ENCODE measurements at regions not wholly inside any gene's neighbourhood (a gene's known extent, or its start where the extent isn't known, plus 50 kb on each side); places are given as distances from the start of the nearest gene placed in this dataset.

DNA sequence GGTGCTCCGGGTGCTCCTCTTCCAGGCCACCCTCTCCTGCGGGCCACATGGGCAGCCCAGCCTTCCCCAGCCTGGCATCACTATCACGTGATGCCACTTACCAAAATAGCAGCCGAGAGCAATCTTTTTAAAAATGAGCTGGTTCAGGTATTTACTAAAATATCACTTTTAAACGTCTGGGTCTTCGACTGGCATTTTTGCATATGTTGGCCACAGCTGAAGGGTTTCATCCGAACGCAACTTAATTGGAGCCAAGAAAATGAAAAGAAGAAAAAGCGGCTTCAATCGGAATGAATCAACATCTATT, 94.6 kb upstream of the ANO1 start:
- H3K9me3 ChIP-seq (ENCODE audit: control insufficient read depth, insufficient read depth, low read depth, low read length): no peaks in the 10 kb centered on the region
- H4K20me1 ChIP-seq (ENCODE audit: control insufficient read depth, extremely low read depth, insufficient read depth, low read length): no peaks in the 10 kb centered on the region
- no peaks in the 10 kb centered on the region for H3K36me3 ChIP-seq (ENCODE audit: control insufficient read depth, insufficient read depth, low read length)
- no peak overlapping the region for H3K27ac ChIP-seq (ENCODE audit: insufficient read depth, low read length)
- H3K4me3 ChIP-seq (replicated peaks in 1 of 4; ENCODE audit: control extremely low read depth in 1 of 4, insufficient read depth in 1 of 4, low read depth in 3 of 4, low read length in 4 of 4): no peak overlapping the region
- peaks cover 2% of the 10 kb centered on the region for H3K4me1 ChIP-seq (ENCODE audit: control insufficient read depth, extremely low read depth, insufficient read depth, low read length)
- H3K79me2 ChIP-seq (ENCODE audit: control insufficient read depth, insufficient read depth, low read length): no peaks in the 10 kb centered on the region
- no peak overlapping the region for H2AFZ ChIP-seq (ENCODE audit: low read length)
- TF ChIP-seq EZH2 (IDR thresholded peaks at IDR 0.05; ENCODE audit: low read length, missing control alignments): no peak
- TF ChIP-seq, protein P1, sequence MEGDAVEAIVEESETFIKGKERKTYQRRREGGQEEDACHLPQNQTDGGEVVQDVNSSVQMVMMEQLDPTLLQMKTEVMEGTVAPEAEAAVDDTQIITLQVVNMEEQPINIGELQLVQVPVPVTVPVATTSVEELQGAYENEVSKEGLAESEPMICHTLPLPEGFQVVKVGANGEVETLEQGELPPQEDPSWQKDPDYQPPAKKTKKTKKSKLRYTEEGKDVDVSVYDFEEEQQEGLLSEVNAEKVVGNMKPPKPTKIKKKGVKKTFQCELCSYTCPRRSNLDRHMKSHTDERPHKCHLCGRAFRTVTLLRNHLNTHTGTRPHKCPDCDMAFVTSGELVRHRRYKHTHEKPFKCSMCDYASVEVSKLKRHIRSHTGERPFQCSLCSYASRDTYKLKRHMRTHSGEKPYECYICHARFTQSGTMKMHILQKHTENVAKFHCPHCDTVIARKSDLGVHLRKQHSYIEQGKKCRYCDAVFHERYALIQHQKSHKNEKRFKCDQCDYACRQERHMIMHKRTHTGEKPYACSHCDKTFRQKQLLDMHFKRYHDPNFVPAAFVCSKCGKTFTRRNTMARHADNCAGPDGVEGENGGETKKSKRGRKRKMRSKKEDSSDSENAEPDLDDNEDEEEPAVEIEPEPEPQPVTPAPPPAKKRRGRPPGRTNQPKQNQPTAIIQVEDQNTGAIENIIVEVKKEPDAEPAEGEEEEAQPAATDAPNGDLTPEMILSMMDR (conservative IDR thresholded peaks at IDR 0.05 in 1 of 2, IDR thresholded peaks at IDR 0.05 in 1 of 2; ENCODE audit: low read depth in 1 of 2, low read length in 2 of 2): no peak
- peaks cover 19% of the 10 kb centered on the region for H3K27me3 ChIP-seq (ENCODE audit: control insufficient read depth, insufficient read depth, low read length)
- H3K9ac ChIP-seq (ENCODE audit: insufficient read depth, low read length): no peak overlapping the region
- no peak overlapping the region for H3K4me2 ChIP-seq (ENCODE audit: extremely low read depth, insufficient read depth, low read length)
- no peak for DNase-seq (ENCODE audit: low read depth in 2 of 2)

DNA sequence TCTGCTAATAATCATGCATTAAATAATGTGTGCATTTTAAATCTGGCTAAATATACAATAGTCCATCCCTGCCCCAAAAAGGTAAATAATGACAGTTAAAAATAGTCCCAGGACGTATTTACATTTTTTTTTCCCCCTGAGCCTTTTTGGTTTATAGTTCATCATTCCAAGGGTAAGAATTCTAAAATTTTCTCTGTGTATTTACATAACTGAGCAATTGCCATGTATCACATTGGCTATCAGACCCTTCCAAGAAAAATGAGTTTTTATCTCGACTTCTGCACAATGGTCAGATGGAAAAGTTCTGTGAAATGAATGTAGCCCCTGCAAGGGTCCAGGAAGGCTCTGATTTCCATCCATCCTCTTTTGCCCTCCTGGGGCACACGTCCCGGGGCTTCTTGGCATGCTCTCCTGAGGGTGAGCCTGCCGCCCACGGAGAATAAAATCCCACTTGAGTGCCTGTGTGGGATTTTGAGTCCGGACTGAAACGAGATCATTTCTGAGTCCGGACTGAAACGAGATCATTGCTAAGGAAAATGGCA, 94.1 kb upstream of the ANO1 start:
- no peak overlapping the region for H3K9ac ChIP-seq (ENCODE audit: insufficient read depth, low read length)
- H3K27me3 ChIP-seq (ENCODE audit: control insufficient read depth, insufficient read depth, low read length): peaks cover 19% of the 10 kb centered on the region
- no peak overlapping the region for H3K4me2 ChIP-seq (ENCODE audit: extremely low read depth, insufficient read depth, low read length)
- no peaks in the 10 kb centered on the region for H3K9me3 ChIP-seq (ENCODE audit: control insufficient read depth, insufficient read depth, low read depth, low read length)
- H3K36me3 ChIP-seq (ENCODE audit: control insufficient read depth, insufficient read depth, low read length): no peaks in the 10 kb centered on the region
- peaks cover 2% of the 10 kb centered on the region for H3K4me1 ChIP-seq (ENCODE audit: control insufficient read depth, extremely low read depth, insufficient read depth, low read length)
- H4K20me1 ChIP-seq (ENCODE audit: control insufficient read depth, extremely low read depth, insufficient read depth, low read length): no peaks in the 10 kb centered on the region
- no peak overlapping the region for H3K4me3 ChIP-seq (replicated peaks in 1 of 4; ENCODE audit: control extremely low read depth in 1 of 4, insufficient read depth in 1 of 4, low read depth in 3 of 4, low read length in 4 of 4)
- DNase-seq (ENCODE audit: low read depth in 2 of 2): no peak
- no peaks in the 10 kb centered on the region for H3K79me2 ChIP-seq (ENCODE audit: control insufficient read depth, insufficient read depth, low read length)
- TF ChIP-seq EZH2 (IDR thresholded peaks at IDR 0.05; ENCODE audit: low read length, missing control alignments): no peak
- TF ChIP-seq, protein P1 (conservative IDR thresholded peaks at IDR 0.05 in 1 of 2, IDR thresholded peaks at IDR 0.05 in 1 of 2; ENCODE audit: low read depth in 1 of 2, low read length in 2 of 2): no peak
- no peak overlapping the region for H3K27ac ChIP-seq (ENCODE audit: insufficient read depth, low read length)
- no peak overlapping the region for H2AFZ ChIP-seq (ENCODE audit: low read length)

DNA sequence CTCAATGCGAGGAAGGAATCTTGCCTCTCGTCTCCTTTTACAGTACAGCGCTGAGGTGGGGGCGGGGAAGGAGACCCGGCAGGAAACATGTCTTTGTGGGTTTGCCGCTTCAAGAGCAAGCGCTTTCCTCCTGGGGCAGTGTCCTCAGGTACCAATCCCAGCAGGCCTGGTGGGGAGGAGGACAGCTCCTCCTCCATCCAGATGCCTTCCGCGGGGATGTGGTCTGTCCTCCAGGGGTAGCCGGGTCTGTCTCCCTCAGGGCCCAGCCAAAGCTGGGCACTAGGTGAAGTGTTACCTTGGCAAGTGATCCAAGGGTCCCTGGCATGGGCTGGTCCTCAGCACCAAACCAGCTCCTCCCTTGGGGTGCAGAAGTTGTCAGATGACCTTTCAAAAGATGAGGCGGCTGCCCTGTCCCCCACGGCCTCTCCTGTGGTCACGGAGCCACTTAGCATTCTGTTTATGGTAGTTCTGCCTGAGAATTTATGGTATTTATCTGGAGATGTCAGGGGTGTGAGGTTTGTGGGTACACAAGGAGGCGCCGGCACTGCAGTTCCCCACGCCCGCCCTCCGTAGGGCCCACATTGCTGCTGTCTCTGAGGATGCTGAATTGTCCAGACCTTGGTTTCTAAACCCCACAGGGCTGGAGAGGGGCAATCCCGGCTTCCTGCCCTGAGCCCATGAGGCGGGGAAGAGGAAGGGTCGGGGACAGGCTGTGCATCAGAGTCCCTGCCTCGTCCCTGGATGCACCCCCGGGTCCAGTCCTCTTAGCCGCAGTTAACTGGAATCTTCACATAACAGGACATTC, 93.5 kb upstream of the ANO1 start:
- H3K27ac ChIP-seq (ENCODE audit: insufficient read depth, low read length): no peak overlapping the region
- H3K36me3 ChIP-seq (ENCODE audit: control insufficient read depth, insufficient read depth, low read length): no peaks in the 10 kb centered on the region
- H3K4me1 ChIP-seq (ENCODE audit: control insufficient read depth, extremely low read depth, insufficient read depth, low read length): peaks cover 2% of the 10 kb centered on the region
- no peak overlapping the region for H3K9ac ChIP-seq (ENCODE audit: insufficient read depth, low read length)
- H2AFZ ChIP-seq (ENCODE audit: low read length): no peak overlapping the region
- TF ChIP-seq, protein P1 (conservative IDR thresholded peaks at IDR 0.05 in 1 of 2, IDR thresholded peaks at IDR 0.05 in 1 of 2; ENCODE audit: low read depth in 1 of 2, low read length in 2 of 2): no peak
- peak; percentile 77 for TF ChIP-seq EZH2 (IDR thresholded peaks at IDR 0.05; ENCODE audit: low read length, missing control alignments)
- H3K4me3 ChIP-seq (replicated peaks in 1 of 4; ENCODE audit: control extremely low read depth in 1 of 4, insufficient read depth in 1 of 4, low read depth in 3 of 4, low read length in 4 of 4): no peak overlapping the region
- H3K4me2 ChIP-seq (ENCODE audit: extremely low read depth, insufficient read depth, low read length): no peak overlapping the region
- no peaks in the 10 kb centered on the region for H4K20me1 ChIP-seq (ENCODE audit: control insufficient read depth, extremely low read depth, insufficient read depth, low read length)
- H3K9me3 ChIP-seq (ENCODE audit: control insufficient read depth, insufficient read depth, low read depth, low read length): no peaks in the 10 kb centered on the region
- peak in 1 of 2 donors; percentile 19 for DNase-seq (ENCODE audit: low read depth in 2 of 2)
- peaks cover 19% of the 10 kb centered on the region for H3K27me3 ChIP-seq (ENCODE audit: control insufficient read depth, insufficient read depth, low read length)
- H3K79me2 ChIP-seq (ENCODE audit: control insufficient read depth, insufficient read depth, low read length): no peaks in the 10 kb centered on the region

Data from fibroblast of lung (primary cell).